GM12891 (cell line): ENCODE measurements at regions not wholly inside any gene's neighbourhood (a gene's known extent, or its start where the extent isn't known, plus 50 kb on each side); places are given as distances from the start of the nearest gene placed in this dataset.

Experiments
- PAX5 ChIP-seq: IDR thresholded peaks from 2 replicates; pipeline ENCODE4 v1.6.1; 2011; ENCODE audit warnings: low read length, moderate library complexity, mild to moderate bottlenecking; ENCODE audit not compliant: insufficient read depth, severe bottlenecking
- POLR2A ChIP-seq: IDR thresholded peaks from 2 replicates; pipeline ENCODE4 v1.6.1; 2011; ENCODE audit warnings: low read depth, low read length, control low read depth
- POU2F2 ChIP-seq: IDR thresholded peaks from 2 replicates; pipeline ENCODE4 v1.6.1; 2011; ENCODE audit warnings: low read depth, mild to moderate bottlenecking, control low read depth, low read length, moderate library complexity
- TAF1 ChIP-seq: IDR thresholded peaks from 2 replicates; pipeline ENCODE4 v1.6.1; 2011; ENCODE audit warnings: low read depth, low read length, control low read depth

GRCh38 chr12:27896419-27896990 is 76.0 kb downstream of the PTHLH start:
- TF ChIP-seq POLR2A: no peak
- TF ChIP-seq PAX5: no peak
- TF ChIP-seq POU2F2: no peak
- TF ChIP-seq TAF1: no peak
